Bronchial epithelial cell (primary cell): ENCODE measurements at regions not wholly inside any gene's neighbourhood (a gene's known extent, or its start where the extent isn't known, plus 50 kb on each side); places are given as distances from the start of the nearest gene placed in this dataset.

Source experiments
- DNase-seq: peaks from one replicate; pipeline ENCODE4 v3.0.0-alpha.2; 2010; ENCODE audit warnings: low read depth
- FAIRE-seq: peaks from 2 replicates; lab custom pipeline; 2011; peaks lifted over from hg19 to GRCh38; lab: Jason Lieb, UNC
- H3K27me3 ChIP-seq: 2 replicates; pipeline ENCODE4 v1.5.1; 2011; ENCODE audit warnings: low read length; ENCODE audit not compliant: control insufficient read depth, insufficient read depth
- H3K36me3 ChIP-seq: 2 replicates; pipeline ENCODE4 v1.5.1; 2011; ENCODE audit warnings: low read length; ENCODE audit not compliant: control insufficient read depth, insufficient read depth
- H3K4me3 ChIP-seq: 2 replicates; pipeline ENCODE4 v1.5.1; 2011; ENCODE audit warnings: mild to moderate bottlenecking, low read depth, low read length, control low read depth
- TF ChIP-seq, protein P1 (sequence below): IDR thresholded peaks from 2 replicates; pipeline ENCODE4 v1.5.1; 2011; ENCODE audit warnings: mild to moderate bottlenecking, moderate library complexity, low read length, control low read depth, inconsistent platforms; ENCODE audit not compliant: insufficient read depth, severe bottlenecking

DNA sequence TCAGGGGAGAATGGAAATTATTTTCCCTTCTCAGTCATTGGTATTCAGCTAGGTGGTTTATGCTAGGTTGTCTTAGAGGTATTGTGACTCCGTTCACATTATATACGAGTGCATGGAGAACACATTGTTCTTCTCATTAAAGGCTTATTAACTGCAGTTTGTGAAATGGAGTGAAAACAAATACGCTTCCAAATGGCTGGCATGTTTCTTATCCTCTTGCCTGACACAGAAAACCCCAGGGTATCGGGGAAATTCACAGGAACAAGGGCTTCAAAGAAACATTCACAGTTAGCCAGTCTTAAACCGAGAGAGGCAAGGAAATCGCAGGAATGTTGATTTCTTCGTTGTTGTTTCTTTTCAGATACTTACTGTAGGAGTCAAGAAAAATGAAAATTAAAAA is 1047.9 kb upstream of the RBFOX1 start:
- TF ChIP-seq, protein P1, sequence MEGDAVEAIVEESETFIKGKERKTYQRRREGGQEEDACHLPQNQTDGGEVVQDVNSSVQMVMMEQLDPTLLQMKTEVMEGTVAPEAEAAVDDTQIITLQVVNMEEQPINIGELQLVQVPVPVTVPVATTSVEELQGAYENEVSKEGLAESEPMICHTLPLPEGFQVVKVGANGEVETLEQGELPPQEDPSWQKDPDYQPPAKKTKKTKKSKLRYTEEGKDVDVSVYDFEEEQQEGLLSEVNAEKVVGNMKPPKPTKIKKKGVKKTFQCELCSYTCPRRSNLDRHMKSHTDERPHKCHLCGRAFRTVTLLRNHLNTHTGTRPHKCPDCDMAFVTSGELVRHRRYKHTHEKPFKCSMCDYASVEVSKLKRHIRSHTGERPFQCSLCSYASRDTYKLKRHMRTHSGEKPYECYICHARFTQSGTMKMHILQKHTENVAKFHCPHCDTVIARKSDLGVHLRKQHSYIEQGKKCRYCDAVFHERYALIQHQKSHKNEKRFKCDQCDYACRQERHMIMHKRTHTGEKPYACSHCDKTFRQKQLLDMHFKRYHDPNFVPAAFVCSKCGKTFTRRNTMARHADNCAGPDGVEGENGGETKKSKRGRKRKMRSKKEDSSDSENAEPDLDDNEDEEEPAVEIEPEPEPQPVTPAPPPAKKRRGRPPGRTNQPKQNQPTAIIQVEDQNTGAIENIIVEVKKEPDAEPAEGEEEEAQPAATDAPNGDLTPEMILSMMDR, result no peak
- Histone ChIP-seq H3K27me3 (no peaks in the 10 kb centered on the region), H3K36me3 (no peaks in the 10 kb centered on the region), H3K4me3 (no peak overlapping the region)
- no peak for FAIRE-seq
- no peak for DNase-seq

DNA sequence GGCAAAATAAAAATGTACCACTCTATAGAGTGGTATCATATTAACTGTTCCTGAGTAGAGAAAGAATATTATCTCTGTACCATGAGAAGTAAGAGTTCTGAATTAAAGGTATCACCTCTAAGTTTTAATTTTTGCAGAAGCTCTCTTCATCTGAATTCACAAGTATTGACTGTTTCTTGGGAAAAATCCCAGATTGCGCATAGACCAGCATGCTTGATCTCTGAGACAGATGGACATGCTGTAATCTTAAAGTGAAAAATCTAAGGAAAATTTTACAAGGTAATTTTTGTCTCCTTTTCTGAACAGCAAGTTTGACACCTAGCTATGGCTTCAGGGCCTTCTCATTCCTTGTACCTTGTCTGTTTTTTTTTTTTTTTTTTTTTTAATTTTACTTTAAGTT is 1050.7 kb upstream of the RBFOX1 start:
- FAIRE-seq, result no peak
- TF ChIP-seq, protein P1, result no peak
- H3K36me3 ChIP-seq, result no peaks in the 10 kb centered on the region
- H3K4me3 ChIP-seq, result no peak overlapping the region
- no peaks in the 10 kb centered on the region for H3K27me3 ChIP-seq
- DNase-seq, result no peak

DNA sequence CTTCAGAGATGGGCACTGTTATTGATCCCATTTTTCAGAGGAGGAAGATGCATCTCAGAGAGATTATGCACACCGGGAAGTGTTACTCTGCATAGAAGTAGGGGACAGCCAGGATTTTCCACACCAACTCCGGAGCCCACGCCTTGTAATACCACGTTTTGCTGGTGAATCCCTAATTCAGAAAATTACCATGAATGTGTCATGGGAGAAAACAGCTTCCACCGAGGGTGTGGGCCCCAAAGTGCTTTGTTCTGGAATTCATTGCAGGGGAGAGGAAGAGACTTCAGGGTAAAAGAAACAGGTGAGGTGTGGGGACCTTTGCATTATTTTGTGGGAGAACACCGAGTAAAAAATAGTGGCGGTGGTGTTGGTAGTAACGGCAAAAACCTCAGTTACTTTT is 1051.4 kb upstream of the RBFOX1 start:
- TF ChIP-seq, protein P1, result no peak
- DNase-seq (no peak), FAIRE-seq (no peak)
- H3K27me3 ChIP-seq, result no peaks in the 10 kb centered on the region
- no peaks in the 10 kb centered on the region for H3K36me3 ChIP-seq
- H3K4me3 ChIP-seq, result no peak overlapping the region

DNA sequence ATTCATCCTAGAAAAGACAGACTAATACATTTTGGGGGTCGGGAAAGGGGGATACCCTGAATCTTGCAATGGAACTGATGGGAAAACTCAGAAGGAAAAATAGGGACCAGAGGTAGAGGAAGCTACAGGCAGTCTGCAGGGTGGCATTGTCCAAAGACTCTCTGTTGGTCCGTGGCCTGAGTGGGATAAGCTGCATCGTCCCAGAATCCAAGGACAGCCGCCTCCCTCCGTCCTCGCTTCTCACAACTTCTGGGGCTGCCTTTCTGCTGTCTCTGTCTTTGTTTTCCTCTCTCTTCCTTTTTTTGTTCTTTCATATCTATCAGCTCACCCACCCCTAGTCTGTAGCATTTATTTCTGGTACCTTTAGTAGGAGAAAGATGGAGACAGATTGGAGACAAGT is 1052.6 kb upstream of the RBFOX1 start:
- no peak overlapping the region for H3K4me3 ChIP-seq
- no peaks in the 10 kb centered on the region for H3K27me3 ChIP-seq
- FAIRE-seq, result no peak
- H3K36me3 ChIP-seq, result no peaks in the 10 kb centered on the region
- no peak for DNase-seq
- TF ChIP-seq, protein P1, result no peak

DNA sequence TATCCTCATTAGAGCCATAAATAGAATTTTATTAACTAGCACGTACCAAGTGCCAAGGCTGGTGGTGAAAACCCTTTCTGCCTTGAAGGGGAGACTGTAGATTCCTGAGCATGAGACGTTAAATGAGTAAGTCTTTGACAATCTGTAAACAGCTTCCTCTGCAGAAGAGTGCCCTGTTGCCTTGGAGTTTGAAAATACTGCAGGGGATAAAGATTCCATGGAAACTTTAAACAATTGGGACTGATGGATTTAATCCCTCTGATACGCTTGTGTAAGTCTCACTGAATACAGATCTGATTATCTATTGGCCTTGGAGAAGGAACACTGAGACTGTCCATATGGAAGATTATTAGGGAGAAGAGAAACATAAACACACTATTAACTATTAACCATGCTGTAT is 1053.4 kb upstream of the RBFOX1 start:
- H3K4me3 ChIP-seq, result no peak overlapping the region
- FAIRE-seq (no peak), DNase-seq (no peak)
- no peaks in the 10 kb centered on the region for H3K36me3 ChIP-seq
- no peaks in the 10 kb centered on the region for H3K27me3 ChIP-seq
- TF ChIP-seq, protein P1, result no peak

DNA sequence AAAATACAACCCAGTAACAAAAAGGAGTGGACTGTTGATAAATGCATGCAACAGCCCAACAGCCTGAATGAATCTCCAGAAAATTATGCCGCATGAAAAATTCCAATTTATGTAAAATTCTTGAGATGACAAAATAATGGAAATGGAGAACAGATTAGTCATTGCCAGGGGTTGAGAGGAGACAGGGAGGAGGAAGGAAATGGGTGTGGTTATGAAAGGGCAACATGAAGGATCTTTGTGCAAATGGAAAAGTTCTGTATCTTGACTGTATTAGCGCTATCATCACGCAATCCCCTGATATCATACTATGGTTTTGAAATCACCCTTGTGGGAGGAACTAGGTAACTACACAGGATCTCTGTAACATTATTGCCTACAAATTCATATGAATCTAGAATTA is 1058.3 kb upstream of the RBFOX1 start:
- FAIRE-seq (no peak), DNase-seq (no peak)
- TF ChIP-seq, protein P1, result no peak
- Histone ChIP-seq H3K36me3 (no peaks in the 10 kb centered on the region), H3K27me3 (no peaks in the 10 kb centered on the region), H3K4me3 (no peak overlapping the region)
